Stomach (tissue), 8 donors: ENCODE measurements at regions not wholly inside any gene's neighbourhood (a gene's known extent, or its start where the extent isn't known, plus 50 kb on each side); places are given as distances from the start of the nearest gene placed in this dataset.
A peak's percentile ranks its signal among the peaks of the same experiment; 100 is the strongest.

Experiments
- DNase-seq, 2 donors: peaks; one replicate each; pipeline versions ENCODE4 v3.0.0 to v3.0.0-alpha.2; 2013 to 2019
- H3K27ac ChIP-seq, 5 donors: fragments of 200-600 bp in 4 of 5; sonication (generic) in 4 of 5; one replicate each; pipeline ENCODE4 v1.5.1; 2013 to 2019; ENCODE audit warnings: mild to moderate bottlenecking in 1 of 5, moderate library complexity in 1 of 5
- H3K27me3 ChIP-seq, 3 donors: fragments of 200-600 bp; sonication (generic); one replicate each; pipeline ENCODE4 v1.5.1; 2017 to 2019; ENCODE audit warnings: mixed run types in 1 of 3
- H3K36me3 ChIP-seq, 4 donors: fragments of 200-600 bp; sonication (generic); 1 replicate in 3 of 4; 2 replicates in 1 of 4; pipeline ENCODE4 v1.5.1; 2016 to 2019
- H3K4me1 ChIP-seq, 4 donors: fragments of 200-600 bp; sonication (generic); one replicate each; pipeline ENCODE4 v1.5.1; 2016 to 2019
- H3K4me3 ChIP-seq, 4 donors: fragments of 200-600 bp; sonication (generic) in 3 of 4; one replicate each; pipeline ENCODE4 v1.5.1; 2016 to 2019; ENCODE audit warnings: mild to moderate bottlenecking in 1 of 4
- H3K9me3 ChIP-seq, 4 donors: fragments of 200-600 bp; sonication (generic); one replicate each; pipeline ENCODE4 v1.5.1; 2016 to 2019
- CTCF ChIP-seq, 7 experiments: fragments of 450-650 bp in 4 of 7; fragments of 200-600 bp in 3 of 7; sonication (generic) in 3 of 7; IDR thresholded peaks; one replicate each; pipeline ENCODE4 v1.5.1; 2016 to 2019; ENCODE audit warnings: antibody characterized with exemption in 7 of 7, control low read depth in 2 of 7, mild to moderate bottlenecking in 1 of 7
- EP300 ChIP-seq: sonication (generic); formaldehyde crosslinking; IDR thresholded peaks from one replicate; pipeline ENCODE4 v1.6.1; 2017; ENCODE audit warnings: antibody characterized with exemption
- POLR2A ChIP-seq, 4 donors: fragments of 450-650 bp; IDR thresholded peaks; one replicate each; pipeline ENCODE4 v1.6.1; 2016; ENCODE audit warnings: antibody characterized with exemption in 4 of 4, control low read depth in 2 of 4, mild to moderate bottlenecking in 1 of 4, moderate library complexity in 1 of 4
- POLR2AphosphoS5 ChIP-seq, 3 donors: sonication (generic); formaldehyde crosslinking; IDR thresholded peaks; one replicate each; pipeline ENCODE4 v1.6.1; 2016; ENCODE audit warnings: antibody characterized with exemption in 3 of 3
- WGBS, 5 donors: extraction: QIAGEN DNeasy Blood & Tissue Kit in 3 of 5; methylation state at CpG; one replicate each; pipeline versions ENCODE4 v1.1.5 to v1.1.7; 2013 to 2018; 5-methylcytosine and 5-hydroxymethylcytosine counted together
- intact Hi-C: fragments of 100-400 bp; cut with DNase I; formaldehyde crosslinking; loops from one replicate; pipeline ENCODE4 v1.15.1; 2023; ENCODE audit warnings: low total_unique reads
- donor health status: healthy with polysubstance abuse.
- donor health status: Bipolar disorder and iron deficiency.
- donor health status: healthy.

- Histone ChIP-seq H3K27me3 (no peaks in the 10 kb centered on the region), H3K36me3 (no peaks in the 10 kb centered on the region), H3K27ac (no peak overlapping the region), H3K4me1 (peaks cover 0 to 14% (median 3%) of the 10 kb centered on the region in 4 donors), H3K9me3 (peaks cover 0 to 4% (median 0%) of the 10 kb centered on the region in 4 donors), H3K4me3 (no peak overlapping the region)
- no peak for DNase-seq
- no peak for TF ChIP-seq CTCF (IDR thresholded peaks at IDR 0.05)
- no peak for TF ChIP-seq POLR2A (IDR thresholded peaks at IDR 0.05)
- no peak for TF ChIP-seq EP300
- no peak for TF ChIP-seq POLR2AphosphoS5 (IDR thresholded peaks at IDR 0.05)
- WGBS, 5 donors = 70 to 85% (median 79%) methylated on average over 2 of the region's 2 CpGs
- intact Hi-C loops = no loop called here
Measured at GRCh38 chr5:97874491-97874890, 691.4 kb upstream of the RIOK2 start.

GRCh38 chr5:97876272-97876671 is 693.2 kb upstream of the RIOK2 start:
- peaks cover 0 to 14% (median 3%) of the 10 kb centered on the region in 4 donors for H3K4me1 ChIP-seq
- no peaks in the 10 kb centered on the region for H3K36me3 ChIP-seq
- intact Hi-C loops = no loop called here
- no peak overlapping the region for H3K27ac ChIP-seq
- TF ChIP-seq POLR2A (IDR thresholded peaks at IDR 0.05) (no peak), EP300 (no peak), CTCF (IDR thresholded peaks at IDR 0.05) (no peak), POLR2AphosphoS5 (IDR thresholded peaks at IDR 0.05) (no peak)
- H3K4me3 ChIP-seq = no peak overlapping the region
- DNase-seq = no peak
- no peaks in the 10 kb centered on the region for H3K9me3 ChIP-seq
- 34 to 59% (median 48%) methylated on average over 2 of the region's 2 CpGs for WGBS, 5 donors
- no peaks in the 10 kb centered on the region for H3K27me3 ChIP-seq

- Histone ChIP-seq H3K36me3 (no peaks in the 10 kb centered on the region), H3K4me1 (peaks cover 0 to 14% (median 3%) of the 10 kb centered on the region in 4 donors), H3K4me3 (no peak overlapping the region), H3K27ac (no peak overlapping the region), H3K27me3 (no peaks in the 10 kb centered on the region), H3K9me3 (no peaks in the 10 kb centered on the region)
- TF ChIP-seq POLR2A (IDR thresholded peaks at IDR 0.05) = no peak
- no peak for TF ChIP-seq CTCF (IDR thresholded peaks at IDR 0.05)
- TF ChIP-seq EP300 = no peak
- no peak for TF ChIP-seq POLR2AphosphoS5 (IDR thresholded peaks at IDR 0.05)
- 57 to 84% (median 60%) methylated on average over 3 of the region's 3 CpGs for WGBS, 5 donors
- intact Hi-C loops = no loop called here
- no peak for DNase-seq
Measured at GRCh38 chr5:97877588-97877987, 694.5 kb upstream of the RIOK2 start.

GRCh38 chr5:97888439-97888838 is 705.4 kb upstream of the RIOK2 start:
- WGBS, 5 donors = 45 to 63% (median 57%) methylated on average over 2 of the region's 2 CpGs
- Histone ChIP-seq H3K36me3 (no peaks in the 10 kb centered on the region), H3K27ac (no peak overlapping the region), H3K27me3 (no peaks in the 10 kb centered on the region), H3K4me1 (peaks cover 0 to 7% (median 0%) of the 10 kb centered on the region in 4 donors), H3K4me3 (no peak overlapping the region), H3K9me3 (no peaks in the 10 kb centered on the region)
- TF ChIP-seq CTCF (IDR thresholded peaks at IDR 0.05) (no peak), EP300 (no peak), POLR2A (IDR thresholded peaks at IDR 0.05) (no peak), POLR2AphosphoS5 (IDR thresholded peaks at IDR 0.05) (no peak)
- intact Hi-C loops = no loop called here
- peak in 1 of 2 donors; percentile 9 for DNase-seq
